GM19239 (cell line): ENCODE measurements at regions not wholly inside any gene's neighbourhood (a gene's known extent, or its start where the extent isn't known, plus 50 kb on each side); places are given as distances from the start of the nearest gene placed in this dataset.

Source experiments
- DNase-seq: peaks from one replicate; pipeline ENCODE4 v3.0.0; 2011; ENCODE audit warnings: low spot score; ENCODE audit not compliant: insufficient read length
- FAIRE-seq: peaks from 2 replicates; lab custom pipeline; 2011; peaks lifted over from hg19 to GRCh38; lab: Jason Lieb, UNC

DNA sequence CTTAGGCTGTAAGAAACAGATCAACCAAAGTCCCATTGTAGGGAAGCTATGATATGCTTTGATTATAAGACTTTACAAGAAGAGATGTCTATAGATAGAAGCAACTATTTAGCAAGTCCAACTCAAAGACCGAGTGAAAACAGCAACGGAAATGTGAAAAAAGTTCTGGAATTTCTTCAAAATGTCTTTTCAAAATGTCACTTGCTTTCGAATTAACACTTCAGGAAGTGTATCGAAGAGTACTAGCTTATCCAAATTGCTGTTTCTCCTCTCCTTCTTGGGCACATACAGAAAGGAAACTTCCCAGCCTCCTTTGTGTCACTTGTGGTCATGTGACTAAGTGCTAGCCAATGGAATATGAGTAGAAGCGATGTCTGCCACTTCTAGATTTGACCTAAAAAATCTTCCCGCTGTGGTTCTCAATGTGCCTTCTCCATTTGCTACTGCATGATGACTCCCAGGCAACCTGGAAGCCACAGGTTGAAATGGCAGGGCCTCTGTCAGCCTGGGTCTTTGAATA is 89.9 kb downstream of the TSEN15 start:
- FAIRE-seq, result no peak
- no peak for DNase-seq

DNA sequence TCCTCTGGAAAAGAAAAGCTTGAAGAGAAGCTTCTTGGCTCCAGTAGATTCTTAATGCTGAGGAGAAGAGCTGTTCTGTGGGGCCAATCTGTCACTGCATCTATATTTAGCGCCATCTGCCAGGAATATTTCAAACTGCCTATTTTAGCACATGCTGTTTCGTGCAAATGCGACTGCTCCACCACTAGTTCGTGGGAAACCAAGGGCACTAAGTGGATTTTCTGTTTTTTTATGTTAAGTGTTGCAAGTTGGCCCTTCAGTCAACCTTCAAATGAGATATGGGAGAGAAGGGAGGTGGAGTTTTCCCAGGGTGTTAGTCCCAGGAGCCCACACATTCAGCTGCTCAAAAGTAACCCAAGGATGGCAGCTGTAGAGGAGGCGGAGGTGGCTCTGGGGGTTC is 91.9 kb downstream of the TSEN15 start:
- FAIRE-seq (no peak), DNase-seq (no peak)

DNA sequence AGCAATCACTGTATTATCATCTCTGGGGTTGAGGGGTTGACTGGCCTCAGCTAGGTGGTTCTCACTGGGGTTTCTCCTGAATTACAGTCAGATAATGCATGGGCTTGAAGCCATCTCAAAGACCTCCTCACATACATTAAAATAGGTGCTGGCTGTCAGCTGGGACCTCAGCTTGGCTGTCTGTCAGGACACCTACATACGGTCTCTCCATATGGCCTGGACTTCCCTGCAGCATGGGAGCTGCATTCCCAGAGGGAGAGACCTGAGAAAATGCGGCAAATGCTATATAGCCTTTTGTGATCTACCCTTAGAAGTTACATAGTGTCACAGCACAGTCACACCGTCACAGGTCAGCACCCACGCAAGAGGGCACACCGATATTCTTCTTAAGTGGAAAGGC is 93.6 kb downstream of the TSEN15 start:
- DNase-seq, result no peak
- FAIRE-seq, result no peak

DNA sequence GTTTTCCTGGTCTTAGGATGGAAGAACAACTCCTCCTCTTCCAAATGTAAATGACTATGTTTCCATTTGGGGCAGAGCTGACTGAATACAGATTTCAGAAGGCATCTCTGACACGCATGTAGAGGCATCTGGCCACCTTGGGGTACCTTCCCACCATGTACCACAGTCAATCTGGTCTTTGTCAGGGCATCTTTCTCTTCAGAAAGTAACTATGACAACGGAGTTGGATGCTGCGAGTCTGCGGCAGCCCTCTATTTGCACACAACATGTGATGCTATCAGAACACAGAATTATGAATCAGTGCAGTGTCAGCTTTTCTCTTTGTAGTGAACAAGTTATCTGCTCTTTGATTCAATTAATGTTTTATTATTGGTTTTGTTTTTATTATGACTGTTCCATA is 94.7 kb downstream of the TSEN15 start:
- DNase-seq (no peak), FAIRE-seq (no peak)

DNA sequence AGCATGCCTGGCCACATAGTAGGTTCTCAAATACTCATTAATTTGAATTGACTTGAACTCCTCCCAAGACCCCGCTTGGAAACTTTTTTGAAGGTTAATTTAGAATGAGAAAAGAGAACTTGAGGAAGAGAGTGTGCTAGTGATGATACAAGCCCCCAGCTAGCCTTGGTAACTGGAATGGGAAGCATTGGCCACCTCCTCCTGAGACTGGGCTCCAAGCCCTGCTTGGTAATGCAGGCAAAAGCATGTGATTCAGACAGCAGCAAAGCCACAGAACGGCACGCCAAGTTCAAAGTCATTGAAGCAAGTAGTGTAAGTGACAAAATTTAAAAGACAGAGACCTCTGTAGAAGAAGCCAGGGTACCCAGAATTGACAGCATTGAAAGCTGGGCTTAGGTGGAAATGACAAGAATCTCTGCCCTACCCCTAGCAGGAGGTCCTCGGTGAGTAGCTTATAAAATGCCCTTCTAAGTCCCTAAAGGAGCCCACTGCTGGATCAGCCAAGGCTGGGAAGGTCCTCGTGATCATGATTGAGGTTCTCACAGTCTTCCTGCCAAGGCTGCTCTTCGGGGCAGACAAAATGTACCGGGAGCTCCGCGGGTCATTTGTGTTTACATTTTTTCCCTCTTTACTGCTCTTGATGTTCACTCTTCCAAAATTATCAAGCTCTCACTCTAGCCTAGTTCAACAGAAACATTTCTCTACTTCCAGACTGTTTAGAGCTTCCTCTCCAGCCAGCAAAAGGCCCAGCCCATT is 99.4 kb downstream of the TSEN15 start:
- no peak for DNase-seq
- FAIRE-seq, result no peak

DNA sequence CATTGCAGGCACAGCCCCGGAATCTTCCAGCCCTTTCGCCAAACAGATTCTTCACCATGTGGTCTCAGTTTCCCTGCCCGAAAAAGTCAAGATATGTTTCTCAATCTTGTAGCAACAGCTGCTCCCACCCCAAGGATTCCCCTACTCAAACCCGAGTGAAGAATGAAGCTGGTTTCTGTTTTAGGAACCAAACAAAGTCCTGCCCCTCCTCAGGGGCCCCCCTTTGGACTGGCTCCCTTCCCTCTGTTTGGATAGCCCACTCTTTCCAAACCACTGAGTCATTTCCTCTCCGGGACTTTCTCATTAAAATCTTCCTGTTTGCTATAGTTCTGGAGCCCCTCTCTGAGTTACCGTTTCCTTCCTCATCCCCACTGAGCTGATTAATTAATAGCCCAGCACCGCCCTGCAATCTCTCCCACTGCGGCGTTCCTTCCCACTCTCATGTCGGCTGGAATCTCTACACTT is 100.9 kb downstream of the TSEN15 start:
- DNase-seq, result no peak
- no peak for FAIRE-seq

DNA sequence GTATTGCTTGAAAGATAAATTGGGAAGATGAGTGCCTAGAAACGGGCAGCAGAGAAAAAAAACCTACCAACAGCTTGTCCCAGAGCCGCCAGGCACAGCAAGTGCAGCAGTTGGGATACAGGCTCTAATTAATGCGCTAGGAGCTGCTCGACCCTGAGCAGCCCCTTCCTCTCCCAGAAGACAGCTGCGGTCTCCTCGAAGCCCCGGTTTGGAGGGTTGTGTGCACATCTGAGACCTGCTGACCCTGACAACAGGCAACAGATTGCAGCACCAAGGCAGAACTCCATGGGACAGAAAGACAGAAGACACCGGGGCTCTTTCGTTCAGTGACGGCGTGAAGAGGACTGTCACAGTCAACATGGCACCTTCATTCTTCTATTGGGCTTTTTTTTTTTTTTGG is 101.4 kb downstream of the TSEN15 start:
- FAIRE-seq, result no peak
- no peak for DNase-seq

DNA sequence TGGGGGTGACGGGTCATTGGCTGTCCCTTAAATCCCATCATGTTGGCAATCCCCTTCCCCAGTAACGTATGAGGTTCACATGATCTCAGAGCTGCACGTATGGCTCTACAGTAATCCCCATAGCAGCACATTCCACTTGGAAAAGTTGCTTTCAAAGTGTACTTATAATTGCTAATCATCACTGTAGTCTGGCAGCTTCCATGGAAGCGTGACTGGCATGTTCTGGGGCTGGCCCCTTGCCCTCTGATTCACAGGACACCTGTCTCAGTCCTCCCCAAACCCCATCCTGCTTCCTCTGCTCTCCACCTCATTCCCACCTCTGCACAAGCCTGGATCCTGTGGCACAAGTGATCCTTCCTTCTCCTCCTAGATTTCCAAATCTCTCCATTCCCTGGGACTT is 102.2 kb downstream of the TSEN15 start:
- no peak for DNase-seq
- no peak for FAIRE-seq

DNA sequence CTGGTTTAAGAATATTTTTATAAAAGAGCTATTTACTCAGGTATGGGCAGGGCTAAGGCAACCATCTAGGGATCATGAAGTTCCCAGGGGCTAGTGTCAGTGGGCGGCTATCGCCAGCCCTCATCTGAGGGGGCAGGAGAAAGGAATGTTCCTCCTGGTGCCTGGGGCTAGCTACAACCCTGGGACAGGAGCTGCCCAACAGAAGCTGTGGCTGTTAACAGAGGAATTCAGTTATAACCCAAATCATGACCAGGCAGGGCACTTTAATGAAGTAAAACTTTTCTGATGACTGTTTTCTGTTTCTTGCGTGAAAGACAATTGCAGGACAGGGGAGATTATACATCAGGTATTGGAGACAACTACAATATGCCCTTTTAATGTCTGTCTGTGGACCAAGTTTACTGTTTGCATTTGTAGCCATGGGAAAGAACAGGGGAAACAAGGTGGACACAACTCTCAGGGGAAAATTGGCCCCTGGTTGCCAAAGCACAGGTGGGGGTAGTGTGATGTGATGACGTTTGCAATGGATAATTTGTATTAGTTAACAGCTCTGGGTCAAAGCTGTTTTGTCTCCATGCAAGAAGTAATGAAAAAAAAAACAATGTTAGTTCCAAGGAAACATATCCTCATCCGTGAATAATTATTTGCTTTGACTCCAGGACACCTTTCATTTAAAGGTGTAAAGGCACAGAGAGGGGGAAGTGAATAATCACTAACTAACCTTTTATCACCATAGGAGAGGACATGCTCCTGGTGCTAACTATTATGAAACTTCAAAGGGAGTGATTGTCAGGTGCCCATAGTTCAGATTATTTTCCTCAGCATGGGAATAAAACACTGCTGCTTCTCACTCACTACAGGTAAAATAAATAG is 105.2 kb downstream of the TSEN15 start:
- DNase-seq (no peak), FAIRE-seq (no peak)

DNA sequence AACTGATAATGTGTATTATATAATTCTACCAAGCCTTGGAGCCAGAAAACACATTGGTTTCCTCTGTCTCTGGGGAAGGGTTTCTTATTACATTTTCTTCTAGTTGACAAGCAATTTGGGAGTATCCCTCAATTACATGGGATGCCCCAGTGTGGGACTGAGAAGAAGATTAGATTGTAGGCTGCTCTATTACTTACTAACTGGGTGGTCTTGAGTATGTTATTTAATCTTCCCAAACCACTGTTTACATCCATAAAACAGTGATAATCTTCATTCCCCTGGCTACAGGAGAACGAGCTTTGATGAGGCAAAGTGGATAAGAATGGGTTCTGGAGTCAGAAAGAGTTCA is 105.8 kb downstream of the TSEN15 start:
- FAIRE-seq (no peak), DNase-seq (no peak)

DNA sequence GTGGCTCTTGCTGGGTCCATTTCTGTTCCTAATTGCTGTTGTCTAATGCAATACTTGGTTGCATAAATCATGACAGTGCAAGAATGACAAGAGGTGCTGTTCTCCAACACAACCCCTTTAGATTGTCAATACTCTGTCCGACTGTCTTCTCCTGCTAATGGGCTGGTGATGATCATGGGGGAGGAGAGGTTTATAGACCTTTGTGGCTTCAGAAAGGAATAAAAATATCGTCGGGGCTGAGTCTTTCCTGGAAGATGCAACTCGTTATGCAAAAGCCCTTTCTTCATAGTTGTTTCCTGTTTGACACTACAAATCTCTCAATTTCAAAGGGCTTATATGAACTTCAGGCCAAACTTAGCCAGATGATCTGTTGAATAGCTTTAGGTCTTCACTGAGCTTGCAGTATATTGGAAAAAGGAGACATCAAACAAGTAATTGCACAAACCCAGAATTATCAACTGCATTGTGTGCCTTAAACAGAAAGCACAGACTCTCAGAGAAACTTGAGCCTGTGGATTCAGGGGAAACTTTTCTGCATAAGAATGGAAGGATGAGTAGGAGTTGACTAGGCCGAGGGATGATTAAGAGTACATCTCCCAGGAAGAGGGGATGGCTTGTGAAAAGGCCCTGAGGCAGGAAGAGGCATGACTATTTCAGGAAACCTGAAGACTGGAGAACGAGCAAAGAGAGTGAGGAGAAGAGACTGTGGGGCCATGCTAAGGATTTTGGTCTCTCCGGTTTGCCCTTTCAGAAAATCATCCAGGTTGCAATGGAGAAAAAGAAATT is 107.6 kb downstream of the TSEN15 start:
- no peak for FAIRE-seq

DNA sequence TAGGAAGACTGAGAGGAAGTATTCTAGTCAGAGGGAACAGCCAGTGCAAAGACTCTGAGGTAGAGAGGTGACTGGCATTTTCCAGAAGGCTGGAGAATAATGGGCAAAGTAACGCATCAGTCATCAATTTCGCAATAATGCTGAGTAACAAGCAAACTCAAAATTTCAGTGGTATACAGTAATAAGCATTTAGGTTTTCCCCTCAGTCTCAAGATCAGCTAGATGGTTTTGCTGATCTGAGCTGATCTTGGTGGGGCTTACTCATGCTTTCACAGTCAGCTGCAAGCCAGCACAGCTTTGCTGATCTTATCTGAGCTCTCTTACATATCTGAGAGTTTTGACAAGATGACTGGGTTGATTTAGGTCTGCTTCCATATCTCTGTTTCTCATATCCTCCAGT is 108.7 kb downstream of the TSEN15 start:
- FAIRE-seq (no peak), DNase-seq (no peak)

More for the DNA sequence above, 107.6 kb downstream of the TSEN15 start:
- no peak for DNase-seq

DNA sequence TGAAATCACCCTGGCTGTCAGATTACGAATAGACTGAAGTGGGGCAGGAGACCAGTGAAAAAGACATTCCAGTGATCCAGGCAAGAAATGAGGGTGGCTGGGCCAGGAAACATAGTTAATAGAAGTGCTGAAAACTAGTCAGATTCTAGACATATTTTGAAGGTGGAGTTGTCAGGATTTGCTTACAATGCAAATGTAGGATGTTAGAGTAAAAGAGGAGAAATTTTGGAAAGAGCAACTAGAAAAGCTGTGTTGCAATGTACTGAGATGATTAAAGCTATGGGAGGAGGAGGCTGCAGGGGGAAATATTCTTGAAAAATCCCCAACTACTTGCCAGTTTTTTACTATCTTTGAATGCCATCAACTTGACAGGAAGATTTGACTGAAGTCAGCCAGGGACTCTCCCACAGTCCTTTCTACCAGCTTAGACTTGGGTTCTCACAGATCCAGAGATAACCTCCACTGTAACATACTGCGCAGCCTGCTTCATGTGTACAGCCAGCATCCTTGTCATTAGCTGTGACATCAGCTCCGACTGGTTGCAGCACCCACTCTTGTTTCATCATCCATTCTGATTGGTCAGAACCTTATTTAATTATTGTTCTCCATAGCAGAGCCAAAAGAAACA is 109.7 kb downstream of the TSEN15 start:
- DNase-seq (no peak), FAIRE-seq (no peak)

DNA sequence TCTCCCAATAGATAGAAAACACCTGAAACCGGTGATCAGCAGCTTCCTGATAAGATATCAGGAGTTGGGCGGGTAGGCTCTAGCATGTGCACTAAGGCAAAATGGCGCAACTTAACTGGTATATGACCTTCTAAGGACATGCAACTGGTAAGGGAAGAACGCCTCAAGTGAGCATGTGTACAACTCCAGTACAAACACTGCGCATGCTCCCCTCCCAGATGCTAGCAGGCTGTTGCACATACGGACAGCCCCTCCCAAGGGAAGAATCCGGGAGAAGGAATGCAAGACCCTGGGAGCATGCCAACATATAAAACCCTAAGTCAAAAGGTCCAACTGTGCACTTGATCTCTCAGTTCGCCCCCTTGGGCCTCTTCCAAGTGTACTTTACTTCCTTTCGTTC is 110.8 kb downstream of the TSEN15 start:
- no peak for DNase-seq
- FAIRE-seq, result no peak

DNA sequence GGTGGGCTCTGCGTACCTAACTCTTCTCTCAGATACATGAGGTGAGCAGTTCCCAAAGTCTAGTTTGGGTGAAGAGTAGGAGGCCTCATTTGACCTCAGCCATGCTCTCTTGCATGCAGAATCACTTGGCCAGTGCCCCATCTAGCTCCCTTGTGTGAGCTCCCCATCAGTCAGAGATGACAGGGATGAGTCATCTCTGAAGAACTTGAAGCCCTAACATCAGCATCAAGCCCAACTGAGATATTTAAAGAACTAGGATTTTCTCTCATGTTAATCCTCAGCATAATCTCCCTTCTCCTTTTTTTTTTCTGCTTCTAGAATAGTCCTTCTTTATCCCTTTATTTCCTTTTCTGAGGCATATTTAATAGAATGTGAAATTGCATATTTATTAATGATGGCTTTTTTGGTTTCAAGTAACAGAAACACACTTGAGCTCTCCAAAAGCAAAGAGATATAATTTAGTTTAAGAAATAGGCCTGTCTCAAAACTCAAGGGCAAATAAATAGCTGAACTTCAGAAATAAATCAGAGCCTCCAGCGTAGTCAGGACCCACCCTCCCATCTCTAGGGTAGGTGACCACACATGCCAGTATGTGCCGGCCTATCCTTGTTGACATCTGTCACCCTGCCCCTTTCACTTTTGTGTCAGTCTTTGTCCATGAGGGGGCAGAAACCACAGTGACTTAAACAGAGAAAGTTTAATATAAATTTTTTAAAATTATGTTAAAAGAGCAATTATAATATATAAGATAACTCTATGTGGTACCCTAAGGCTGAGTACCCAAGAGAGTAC is 112.3 kb downstream of the TSEN15 start:
- FAIRE-seq, result peak; percentile 57
- DNase-seq, result peak; percentile 14

DNA sequence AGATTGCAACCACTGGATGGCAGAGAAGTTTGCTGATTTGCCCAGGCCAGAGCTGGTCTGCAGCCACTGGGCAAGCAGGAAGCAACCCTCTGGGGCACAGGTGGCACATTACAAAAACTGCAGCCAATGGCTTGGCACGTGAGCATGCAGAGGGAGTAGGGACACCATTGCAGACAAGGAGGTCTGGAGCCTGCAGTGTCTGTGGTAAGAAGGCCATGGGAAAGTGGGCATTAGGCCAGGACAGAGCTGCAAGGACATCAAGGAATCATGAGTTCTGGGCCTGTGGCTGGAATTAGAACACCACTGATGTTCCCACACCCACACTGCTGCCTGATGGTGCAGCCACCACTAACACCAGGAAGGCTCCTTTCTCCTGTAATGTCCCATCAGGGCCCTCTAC is 113.0 kb downstream of the TSEN15 start:
- DNase-seq (no peak), FAIRE-seq (no peak)

DNA sequence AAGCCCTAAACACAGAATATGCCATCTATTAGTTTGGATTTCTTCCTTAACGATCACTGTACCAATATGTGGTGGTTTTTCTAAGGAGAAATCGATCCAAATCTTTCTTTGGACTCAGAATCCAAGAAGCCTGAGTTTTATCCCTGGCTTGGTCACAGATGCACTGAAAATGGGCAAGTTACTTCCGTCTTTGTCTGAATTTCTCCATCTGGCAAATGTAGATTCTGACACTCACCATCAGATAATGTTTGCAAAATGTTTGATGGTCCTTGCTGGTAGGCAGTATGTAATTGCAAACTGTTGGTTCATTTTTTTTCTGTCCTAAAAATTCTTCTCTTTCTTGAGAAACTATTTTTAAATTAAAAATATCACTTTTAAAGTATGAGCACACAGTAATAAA is 115.0 kb downstream of the TSEN15 start:
- FAIRE-seq, result no peak

DNA sequence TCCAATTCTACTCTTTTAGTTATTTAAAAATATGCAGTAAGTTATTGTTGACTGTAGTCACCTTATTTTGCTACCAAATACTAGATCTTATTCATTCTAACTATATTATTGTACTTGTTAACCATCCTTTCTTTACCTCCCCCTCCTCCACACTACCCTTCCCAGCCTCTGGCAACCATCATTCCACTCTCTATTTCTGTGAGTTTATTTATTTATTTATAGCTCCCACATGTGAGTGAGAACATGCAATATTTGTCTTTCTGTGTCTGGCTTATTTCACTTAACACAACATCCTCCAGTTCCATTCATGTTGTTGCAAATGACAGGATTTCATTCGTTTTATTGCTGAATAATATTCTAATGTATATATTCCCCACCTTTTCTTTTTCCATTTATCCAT is 115.8 kb downstream of the TSEN15 start:
- FAIRE-seq (no peak), DNase-seq (no peak)

More for the DNA sequence above, 115.0 kb downstream of the TSEN15 start:
- DNase-seq, result no peak

DNA sequence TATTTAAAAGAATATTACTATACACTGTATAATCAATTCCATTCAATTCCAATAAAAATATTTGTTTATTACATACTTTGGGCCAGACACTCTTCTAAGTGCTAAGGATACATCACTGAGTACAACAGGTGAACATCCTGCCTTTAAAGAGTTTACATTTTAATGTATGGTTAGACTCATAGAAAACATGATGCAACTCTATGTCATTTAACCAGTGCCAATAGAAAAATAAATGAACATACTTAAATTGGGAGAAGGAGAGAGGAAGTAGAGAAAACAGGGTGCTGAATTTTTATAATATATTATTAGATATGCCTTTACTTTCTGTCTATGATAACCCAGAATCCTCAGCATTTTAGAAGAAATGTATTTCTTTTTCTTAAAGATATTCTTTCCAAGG is 119.2 kb downstream of the TSEN15 start:
- DNase-seq, result no peak
- no peak for FAIRE-seq
